Kasumi-1 (cell line): ENCODE measurements at regions not wholly inside any gene's neighbourhood (a gene's known extent, or its start where the extent isn't known, plus 50 kb on each side); places are given as distances from the start of the nearest gene placed in this dataset.

Experiments
- DNase-seq, 2 experiments: peaks; one replicate each; lab custom pipeline; 2025; lab: John Stamatoyannopoulos, UW

DNA sequence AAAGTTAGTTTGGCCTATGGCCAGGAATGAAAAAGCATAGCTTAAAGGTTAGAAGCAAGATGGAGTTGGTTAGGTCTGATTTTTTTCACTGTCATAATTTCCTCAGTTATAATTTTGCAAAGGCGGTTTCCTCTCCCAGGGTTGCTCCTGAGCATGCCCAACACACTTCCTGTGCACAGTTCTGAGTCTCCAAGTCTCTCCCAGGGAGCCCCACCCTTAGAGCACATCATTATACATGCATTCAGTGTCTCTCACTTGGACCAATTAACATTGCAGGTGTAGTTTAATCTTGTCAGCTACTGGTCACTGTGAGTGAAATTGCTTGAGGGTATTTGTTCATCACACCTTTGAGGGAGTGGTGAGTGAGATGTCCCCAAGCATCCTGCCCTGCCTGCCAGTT is 96.0 kb upstream of the ATP10A start:
- DNase-seq, result no peak

DNA sequence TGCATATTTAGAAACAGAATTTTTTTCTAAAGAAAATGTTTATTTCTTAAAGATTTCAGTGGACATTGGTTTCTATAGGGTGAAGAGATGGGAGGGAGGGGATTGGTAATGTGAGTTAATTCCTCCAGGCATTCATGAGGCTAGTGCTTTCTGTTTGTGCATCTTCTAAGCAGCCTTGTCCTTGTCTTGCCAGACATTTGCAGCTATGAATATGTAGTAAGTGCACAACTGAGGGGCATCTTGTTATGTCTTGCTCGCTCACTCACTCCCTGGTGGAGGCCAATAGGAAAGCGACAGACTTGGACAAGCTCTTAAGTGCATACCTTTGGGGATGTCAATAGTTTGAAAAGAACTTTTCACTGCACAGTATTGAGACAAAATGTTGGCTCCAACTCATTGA is 92.5 kb upstream of the ATP10A start:
- no peak for DNase-seq

DNA sequence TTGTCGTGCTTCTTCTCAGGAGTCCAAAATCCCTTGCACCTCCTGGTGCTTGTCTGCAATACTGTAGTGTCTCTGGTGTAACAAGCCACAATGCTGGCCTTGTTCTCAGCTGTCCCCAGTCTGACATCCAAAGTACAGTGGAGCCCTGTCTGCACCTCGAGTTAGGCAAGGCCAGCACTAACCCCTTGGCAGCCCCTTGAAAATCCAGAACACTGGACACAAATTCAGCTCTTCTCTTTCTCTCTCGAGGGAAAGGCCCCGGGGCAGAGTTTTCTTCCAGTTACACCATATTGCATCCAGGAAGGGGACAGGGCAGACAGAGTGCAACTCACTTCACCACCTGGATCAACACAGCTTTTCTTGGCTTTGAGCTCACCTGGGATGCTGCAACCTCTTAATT is 91.3 kb upstream of the ATP10A start:
- no peak for DNase-seq

DNA sequence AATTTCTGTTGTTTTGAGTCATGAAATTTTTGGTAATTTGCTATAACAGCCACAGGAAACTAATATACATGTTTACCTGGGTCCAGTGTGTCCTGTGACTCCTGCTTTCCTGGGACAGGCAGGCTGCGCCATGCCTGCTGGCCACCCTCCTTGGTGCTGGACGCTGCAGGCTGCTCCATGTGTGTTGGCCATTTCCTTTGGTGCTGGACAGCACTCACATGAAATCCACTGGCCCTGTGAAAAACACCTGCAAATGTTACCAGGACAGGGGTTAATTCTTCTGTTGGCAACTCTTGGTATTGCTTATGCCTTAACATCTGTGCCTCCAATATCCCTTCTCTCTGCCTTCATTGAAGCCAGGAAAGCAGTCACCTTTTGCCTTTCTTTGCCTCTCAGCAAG is 86.9 kb upstream of the ATP10A start:
- no peak for DNase-seq

DNA sequence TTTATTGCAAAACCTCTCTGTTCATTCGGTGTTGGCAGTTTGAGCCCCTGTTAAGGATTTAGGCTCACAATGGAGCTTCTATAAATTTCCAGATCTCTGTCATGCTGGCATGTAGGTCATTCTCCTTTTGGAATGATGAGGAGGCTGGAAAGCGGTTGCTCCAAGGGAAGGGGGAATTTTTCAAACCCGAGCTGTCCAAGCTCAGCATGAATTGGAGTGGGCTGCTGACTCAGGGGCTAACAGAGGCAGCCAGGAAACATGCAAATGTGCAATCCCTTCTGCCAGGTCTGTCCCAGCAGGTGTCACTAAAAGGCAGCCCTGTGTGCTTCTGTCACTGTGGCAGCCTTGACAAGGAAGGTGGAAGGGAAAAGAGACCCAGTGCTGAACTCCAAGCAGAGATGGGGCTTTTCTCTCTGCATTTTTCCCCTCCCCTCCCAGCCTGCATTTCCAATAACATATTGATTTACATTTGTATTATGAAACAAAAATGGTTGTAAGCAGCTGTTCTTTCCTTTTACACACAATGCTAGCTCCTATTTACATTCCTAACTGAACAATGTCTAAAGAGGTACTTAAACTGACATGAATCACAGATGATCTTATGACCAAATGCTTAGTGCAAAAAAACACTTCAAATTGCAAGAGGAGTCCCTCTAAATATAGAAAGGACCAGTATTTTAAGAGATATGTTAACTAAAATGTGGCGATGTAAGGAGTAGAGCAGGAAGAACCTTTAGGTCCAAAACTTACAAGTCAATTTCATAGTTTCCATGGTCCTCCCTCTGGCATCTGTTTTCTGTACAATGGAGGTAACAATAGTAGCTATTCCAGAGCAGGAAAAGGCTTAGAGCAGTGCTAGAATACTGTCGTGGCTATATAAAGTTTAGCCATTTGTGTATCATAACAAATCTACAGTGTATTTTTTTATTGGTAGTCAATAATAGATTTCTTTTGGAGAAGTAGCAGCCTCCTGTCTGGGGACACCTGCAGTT is 84.5 kb upstream of the ATP10A start:
- no peak for DNase-seq

DNA sequence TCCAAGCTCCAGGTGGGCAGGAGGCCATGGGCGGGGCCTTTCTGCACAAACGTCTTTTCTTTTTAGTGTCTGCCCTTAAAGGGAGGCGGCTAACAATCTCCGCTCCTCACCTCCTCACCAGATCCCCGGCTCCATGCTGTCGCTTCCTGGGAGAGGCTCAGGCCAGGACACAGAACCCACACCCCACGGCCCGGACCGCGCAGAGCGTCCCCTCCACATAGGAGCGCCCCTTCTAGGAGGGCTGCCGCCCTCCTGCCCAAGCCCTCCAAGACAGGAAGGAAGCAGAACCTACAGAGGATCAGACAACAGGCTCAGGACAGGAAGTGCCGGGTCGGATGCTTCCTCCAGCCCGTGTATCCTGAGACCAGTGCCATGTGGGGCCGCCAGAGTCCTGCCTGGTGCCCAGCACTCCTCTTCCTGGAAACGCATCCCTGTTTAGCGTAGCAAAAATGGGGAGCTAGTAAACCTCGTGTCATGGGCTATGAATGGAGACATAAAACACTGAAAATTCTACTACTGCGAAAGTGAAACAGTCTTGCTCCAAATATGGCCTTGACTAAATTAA is 83.2 kb upstream of the ATP10A start:
- no peak for DNase-seq

DNA sequence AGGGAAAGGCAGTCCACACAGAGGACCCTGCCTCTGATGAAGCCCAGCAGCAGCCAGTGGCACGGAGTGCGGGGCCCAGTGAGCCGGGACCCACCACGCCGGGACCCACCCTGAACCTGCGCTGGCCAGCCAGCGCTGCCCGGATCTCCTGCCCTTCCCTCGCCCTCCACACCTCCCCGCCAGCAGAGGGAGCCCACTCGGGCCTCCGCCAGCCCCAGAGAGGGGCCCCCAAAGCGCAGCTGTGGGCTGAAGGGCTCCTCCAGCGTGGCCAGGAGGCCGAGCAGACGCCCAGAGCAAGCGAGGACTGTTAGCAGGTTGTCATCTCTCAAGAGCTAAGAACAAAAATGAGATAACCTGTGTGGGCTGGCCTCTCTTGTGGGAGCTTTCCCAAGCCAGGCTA is 81.3 kb upstream of the ATP10A start:
- DNase-seq, result no peak

DNA sequence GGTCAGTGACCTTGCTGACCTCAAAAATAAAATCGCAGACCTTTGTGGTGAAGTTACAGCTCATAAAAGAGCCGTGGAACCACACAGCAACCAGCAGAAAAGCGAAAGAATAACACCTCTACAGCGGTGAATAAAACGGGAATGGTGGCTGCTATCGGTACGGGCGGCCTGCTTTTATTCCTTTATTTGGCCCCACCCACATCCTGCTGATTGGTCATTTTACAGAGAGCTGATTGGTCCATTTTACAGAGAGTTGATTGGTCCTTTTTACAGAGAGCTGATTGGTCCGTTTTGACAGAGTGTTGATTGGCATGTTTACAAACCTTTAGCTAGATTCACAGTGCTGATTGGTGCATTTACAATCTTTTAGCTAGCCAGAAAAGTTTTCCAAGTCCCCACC is 80.7 kb upstream of the ATP10A start:
- no peak for DNase-seq

DNA sequence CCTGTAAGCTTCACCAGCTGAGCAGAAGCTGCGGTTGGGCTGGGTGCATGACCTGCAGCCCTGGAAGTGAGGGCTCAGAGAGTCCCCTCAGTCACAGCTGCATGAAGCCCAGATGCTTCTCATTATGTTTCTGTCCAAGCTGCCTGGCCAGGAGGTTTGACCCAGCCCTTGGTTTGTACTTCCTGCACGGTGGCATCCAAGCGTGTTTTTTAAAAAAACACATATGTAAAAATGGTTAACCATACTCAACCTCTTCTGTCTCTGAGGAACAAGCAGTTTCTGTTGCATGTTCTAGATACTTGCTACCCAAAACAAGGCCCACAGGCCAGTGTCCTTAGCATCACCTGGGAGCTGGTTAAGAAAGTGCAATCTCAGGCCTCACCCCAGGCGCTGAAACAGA is 76.0 kb upstream of the ATP10A start:
- DNase-seq, result no peak

DNA sequence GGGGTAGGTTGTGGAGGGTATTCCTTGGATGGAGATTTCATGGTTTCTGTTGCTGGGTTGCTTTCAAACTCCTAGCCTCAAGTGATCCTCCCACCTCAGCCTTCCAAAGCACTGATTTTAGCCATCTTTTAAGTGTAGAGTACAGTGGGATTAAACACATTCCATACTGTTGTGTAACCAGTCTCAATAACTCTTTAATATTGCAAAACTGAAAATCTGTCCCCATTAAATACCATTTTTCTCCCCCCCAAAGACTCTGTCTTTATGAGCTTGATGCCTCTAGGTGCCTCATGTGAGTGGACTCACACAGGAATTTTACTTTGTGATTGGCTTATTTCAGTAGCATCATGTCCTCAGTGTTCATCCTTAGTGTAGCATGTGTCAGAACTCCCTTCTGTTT is 74.7 kb upstream of the ATP10A start:
- no peak for DNase-seq

DNA sequence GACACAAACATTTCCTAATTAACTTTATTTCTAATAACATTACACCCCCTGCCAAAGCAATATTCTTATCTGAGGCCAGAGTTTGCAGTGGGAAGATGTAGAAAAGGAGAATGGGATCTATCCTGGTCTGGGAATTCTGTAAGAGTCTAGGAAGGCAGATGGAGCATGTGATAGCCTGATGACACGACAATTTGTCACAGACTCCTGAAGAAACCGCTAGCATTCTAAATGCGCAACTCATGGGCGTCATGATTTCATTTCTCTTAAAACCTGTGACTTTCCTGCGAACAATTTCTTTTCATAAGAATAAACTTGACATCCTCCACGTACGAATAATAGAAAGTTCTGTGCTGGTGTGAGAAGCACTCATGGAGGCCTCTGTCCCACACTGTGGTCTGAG is 72.9 kb upstream of the ATP10A start:
- DNase-seq, result no peak

DNA sequence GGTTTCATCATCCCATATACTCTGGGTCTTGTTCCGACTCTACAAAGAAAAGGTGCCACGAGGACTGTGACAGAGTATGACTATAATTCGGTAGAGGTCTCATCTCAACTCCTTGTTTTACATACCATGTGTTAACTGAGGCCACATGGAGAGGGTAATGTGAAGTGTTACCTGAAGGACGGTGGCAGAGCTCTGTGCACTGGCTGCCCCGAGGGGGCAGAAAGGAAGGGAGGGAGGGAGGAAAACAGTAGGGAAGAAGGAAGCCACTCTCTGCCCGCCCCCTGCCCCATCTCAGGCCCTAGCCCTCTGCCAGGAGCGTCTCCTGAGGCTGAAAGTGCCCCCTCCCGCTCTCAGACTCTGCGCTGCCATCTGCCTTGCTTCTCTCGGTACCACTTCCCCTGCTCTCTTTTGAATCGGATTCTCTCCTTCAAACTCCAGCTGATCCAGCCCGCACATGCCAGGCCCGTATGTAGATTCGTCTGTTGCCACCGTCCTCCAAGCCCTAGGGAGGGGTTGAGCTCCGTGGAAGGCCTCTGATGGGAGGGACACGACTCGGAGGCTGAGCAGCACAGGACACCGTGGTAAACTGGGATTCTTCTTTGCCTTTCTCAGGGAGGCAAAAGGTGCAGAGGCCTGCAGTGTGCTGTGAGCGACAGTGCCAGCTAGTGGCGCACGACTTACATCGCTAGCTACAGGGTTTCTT is 70.5 kb upstream of the ATP10A start:
- DNase-seq, result no peak

DNA sequence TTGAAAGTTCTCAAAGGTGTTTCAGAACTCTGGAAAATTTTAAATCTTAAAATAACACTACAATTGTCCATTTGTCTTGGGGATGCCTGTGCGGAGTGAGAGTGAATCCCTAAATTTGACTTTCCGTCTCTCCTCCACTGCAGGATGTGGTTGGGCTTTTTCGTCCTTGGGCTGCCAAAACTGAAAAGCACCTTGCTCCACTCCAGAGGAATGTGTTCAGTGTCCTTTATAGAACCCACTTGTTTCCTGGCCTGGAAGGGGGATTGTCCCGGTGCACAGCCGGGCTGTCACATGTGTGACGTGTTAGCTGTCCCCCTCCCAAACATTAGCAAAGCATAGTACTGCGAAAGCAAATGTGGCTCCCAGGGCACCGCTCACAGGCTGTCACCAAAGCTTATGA is 69.6 kb upstream of the ATP10A start:
- DNase-seq, result no peak

DNA sequence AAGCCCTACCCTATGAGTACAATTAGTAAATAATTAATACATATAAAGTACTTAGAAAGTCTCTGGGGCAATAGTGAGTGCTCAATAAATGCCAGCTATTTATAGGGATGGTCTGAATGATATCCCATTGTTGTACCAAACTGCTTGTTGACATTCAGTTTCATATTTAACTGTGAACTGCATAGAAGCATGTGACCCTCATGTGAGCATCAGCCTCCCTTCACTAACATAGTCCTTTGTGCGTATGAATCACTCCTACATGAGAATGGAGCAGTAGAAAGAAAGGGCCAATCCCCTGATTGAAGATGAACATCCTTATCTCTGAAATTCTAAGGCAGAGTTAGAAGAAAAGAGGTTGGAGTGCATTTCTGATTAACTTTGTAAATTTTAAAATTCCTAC is 68.7 kb upstream of the ATP10A start:
- DNase-seq, result no peak

DNA sequence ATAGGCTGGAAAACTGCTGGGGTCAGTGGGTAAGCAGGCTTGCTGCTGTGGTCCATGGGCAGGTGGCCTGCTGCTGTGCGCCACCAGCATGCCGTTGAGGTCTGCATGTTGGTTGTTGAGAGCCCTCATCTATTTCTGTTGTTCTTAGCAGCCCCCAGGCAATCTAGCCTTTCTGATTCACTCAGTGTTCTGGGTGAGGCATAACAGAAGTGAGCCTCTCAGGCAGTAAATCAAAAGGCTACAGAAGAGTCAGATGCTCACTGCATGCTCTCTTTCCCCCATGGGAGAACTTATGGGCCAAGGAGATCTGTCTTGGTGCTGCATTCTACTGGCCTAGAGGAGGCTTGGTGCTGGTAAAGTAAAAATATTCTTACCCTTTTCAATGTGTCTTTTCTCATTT is 67.8 kb upstream of the ATP10A start:
- no peak for DNase-seq
